ENCODE measurements at regions not wholly inside any gene's neighbourhood (a gene's known extent, or its start where the extent isn't known, plus 50 kb on each side); places are given as distances from the start of the nearest gene placed in this dataset.
A peak's percentile ranks its signal among the peaks of the same experiment; 100 is the strongest.

DNA sequence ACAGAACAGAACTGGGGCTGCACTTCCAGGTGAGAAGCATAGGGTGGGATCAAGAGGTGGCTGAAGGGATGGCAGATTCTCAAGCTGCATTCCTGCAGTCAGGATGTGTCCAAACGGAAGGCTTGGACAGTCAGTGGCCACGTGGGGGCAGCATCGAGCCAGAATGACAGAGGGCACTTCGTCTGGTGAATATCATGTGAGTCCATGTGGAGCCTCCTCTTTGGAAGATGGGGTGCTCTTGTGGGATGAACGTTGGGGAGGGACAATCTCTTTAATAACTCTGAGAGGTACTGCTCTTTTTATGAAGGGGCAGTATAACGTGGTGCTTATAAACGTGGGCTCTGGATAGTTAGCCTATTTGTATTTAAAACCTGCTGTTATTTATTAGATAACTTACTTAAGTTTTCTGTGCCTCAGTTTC, 154.9 kb upstream of the NAV2 start (continued):
- TF ChIP-seq, protein P1, sequence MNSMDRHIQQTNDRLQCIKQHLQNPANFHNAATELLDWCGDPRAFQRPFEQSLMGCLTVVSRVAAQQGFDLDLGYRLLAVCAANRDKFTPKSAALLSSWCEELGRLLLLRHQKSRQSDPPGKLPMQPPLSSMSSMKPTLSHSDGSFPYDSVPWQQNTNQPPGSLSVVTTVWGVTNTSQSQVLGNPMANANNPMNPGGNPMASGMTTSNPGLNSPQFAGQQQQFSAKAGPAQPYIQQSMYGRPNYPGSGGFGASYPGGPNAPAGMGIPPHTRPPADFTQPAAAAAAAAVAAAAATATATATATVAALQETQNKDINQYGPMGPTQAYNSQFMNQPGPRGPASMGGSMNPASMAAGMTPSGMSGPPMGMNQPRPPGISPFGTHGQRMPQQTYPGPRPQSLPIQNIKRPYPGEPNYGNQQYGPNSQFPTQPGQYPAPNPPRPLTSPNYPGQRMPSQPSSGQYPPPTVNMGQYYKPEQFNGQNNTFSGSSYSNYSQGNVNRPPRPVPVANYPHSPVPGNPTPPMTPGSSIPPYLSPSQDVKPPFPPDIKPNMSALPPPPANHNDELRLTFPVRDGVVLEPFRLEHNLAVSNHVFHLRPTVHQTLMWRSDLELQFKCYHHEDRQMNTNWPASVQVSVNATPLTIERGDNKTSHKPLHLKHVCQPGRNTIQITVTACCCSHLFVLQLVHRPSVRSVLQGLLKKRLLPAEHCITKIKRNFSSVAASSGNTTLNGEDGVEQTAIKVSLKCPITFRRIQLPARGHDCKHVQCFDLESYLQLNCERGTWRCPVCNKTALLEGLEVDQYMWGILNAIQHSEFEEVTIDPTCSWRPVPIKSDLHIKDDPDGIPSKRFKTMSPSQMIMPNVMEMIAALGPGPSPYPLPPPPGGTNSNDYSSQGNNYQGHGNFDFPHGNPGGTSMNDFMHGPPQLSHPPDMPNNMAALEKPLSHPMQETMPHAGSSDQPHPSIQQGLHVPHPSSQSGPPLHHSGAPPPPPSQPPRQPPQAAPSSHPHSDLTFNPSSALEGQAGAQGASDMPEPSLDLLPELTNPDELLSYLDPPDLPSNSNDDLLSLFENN (IDR thresholded peaks at IDR 0.05; ENCODE audit: low read depth in 2 of 2, low read length in 2 of 2) = no peak
- TF ChIP-seq PCBP1 (IDR thresholded peaks at IDR 0.05; ENCODE audit: low read depth, low read length, poor library complexity, severe bottlenecking) (no peak), BRD9 (IDR thresholded peaks at IDR 0.05; ENCODE audit: low read depth, partially characterized antibody) (no peak), RNF2 (IDR thresholded peaks at IDR 0.05) (no peak), HEY1 (CRISPR knock-in tag; IDR thresholded peaks at IDR 0.05; ENCODE audit: borderline replicate concordance) (no peak), RAD21 (CRISPR knock-in tag; conservative IDR thresholded peaks at IDR 0.05 in 1 of 2, IDR thresholded peaks at IDR 0.05 in 1 of 2) (peak; percentile 59 to 76), TEAD4 (IDR thresholded peaks at IDR 0.05; ENCODE audit: low read length) (0 out of 2 replicates have a peak, but pooled peaks have one; percentile 11), TEAD4 (CRISPR knock-in tag; IDR thresholded peaks at IDR 0.05; ENCODE audit: borderline replicate concordance) (no peak)
- TF ChIP-seq, protein P2, sequence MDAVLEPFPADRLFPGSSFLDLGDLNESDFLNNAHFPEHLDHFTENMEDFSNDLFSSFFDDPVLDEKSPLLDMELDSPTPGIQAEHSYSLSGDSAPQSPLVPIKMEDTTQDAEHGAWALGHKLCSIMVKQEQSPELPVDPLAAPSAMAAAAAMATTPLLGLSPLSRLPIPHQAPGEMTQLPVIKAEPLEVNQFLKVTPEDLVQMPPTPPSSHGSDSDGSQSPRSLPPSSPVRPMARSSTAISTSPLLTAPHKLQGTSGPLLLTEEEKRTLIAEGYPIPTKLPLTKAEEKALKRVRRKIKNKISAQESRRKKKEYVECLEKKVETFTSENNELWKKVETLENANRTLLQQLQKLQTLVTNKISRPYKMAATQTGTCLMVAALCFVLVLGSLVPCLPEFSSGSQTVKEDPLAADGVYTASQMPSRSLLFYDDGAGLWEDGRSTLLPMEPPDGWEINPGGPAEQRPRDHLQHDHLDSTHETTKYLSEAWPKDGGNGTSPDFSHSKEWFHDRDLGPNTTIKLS (IDR thresholded peaks at IDR 0.05; ENCODE audit: borderline replicate concordance, low read depth) = no peak
- TF ChIP-seq, protein P3, sequence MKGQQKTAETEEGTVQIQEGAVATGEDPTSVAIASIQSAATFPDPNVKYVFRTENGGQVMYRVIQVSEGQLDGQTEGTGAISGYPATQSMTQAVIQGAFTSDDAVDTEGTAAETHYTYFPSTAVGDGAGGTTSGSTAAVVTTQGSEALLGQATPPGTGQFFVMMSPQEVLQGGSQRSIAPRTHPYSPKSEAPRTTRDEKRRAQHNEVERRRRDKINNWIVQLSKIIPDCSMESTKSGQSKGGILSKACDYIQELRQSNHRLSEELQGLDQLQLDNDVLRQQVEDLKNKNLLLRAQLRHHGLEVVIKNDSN (CRISPR knock-in tag; IDR thresholded peaks at IDR 0.05) = peak; percentile 15; the same call in 1 of the 2 replicates
